Mesenchymal stem cell (in vitro differentiated cells and primary cell): ENCODE measurements at regions not wholly inside any gene's neighbourhood (a gene's known extent, or its start where the extent isn't known, plus 50 kb on each side); places are given as distances from the start of the nearest gene placed in this dataset.

Experiments
- DNase-seq: peaks from one replicate; pipeline ENCODE4 v3.0.0-alpha.2; 2013
- H2AFZ ChIP-seq: one replicate; pipeline ENCODE4 v1.6.1; 2013; ENCODE audit warnings: low read depth, mild to moderate bottlenecking, control low read depth, inconsistent platforms, low read length, moderate library complexity
- H2AK5ac ChIP-seq: 2 replicates; pipeline ENCODE4 v1.6.1; 2013; ENCODE audit warnings: low read length, moderate library complexity, mild to moderate bottlenecking, inconsistent platforms; ENCODE audit not compliant: severe bottlenecking
- H2BK120ac ChIP-seq: one replicate; pipeline ENCODE4 v1.6.1; 2013; ENCODE audit warnings: low read depth, mild to moderate bottlenecking, inconsistent platforms, low read length, moderate library complexity
- H2BK12ac ChIP-seq, 2 experiments: one replicate each; pipeline ENCODE4 v1.6.1; 2013; ENCODE audit warnings: inconsistent platforms in 2 of 2, low read length in 2 of 2, mild to moderate bottlenecking in 2 of 2, moderate library complexity in 2 of 2, control low read depth in 1 of 2
- H2BK15ac ChIP-seq: one replicate; pipeline ENCODE4 v1.6.1; 2013; ENCODE audit warnings: mild to moderate bottlenecking, low read depth, inconsistent platforms; ENCODE audit not compliant: poor library complexity, severe bottlenecking
- H2BK5ac ChIP-seq: 2 replicates; pipeline ENCODE4 v1.6.1; 2013; ENCODE audit warnings: low read depth, mild to moderate bottlenecking, low read length, control low read depth, inconsistent platforms; ENCODE audit not compliant: poor library complexity, severe bottlenecking
- H3K14ac ChIP-seq, 2 experiments: one replicate each; pipeline ENCODE4 v1.6.1; 2013; ENCODE audit warnings: inconsistent platforms in 2 of 2, low read length in 2 of 2, control low read depth in 1 of 2, mild to moderate bottlenecking in 1 of 2, moderate library complexity in 1 of 2
- H3K18ac ChIP-seq, 2 experiments: one replicate each; pipeline ENCODE4 v1.6.1; 2013; ENCODE audit warnings: inconsistent platforms in 2 of 2, low read length in 2 of 2, control low read depth in 1 of 2, low read depth in 1 of 2, mild to moderate bottlenecking in 1 of 2
- H3K23ac ChIP-seq, 2 experiments: one replicate each; pipeline ENCODE4 v1.6.1; 2013; ENCODE audit warnings: inconsistent platforms in 2 of 2, low read length in 2 of 2, mild to moderate bottlenecking in 2 of 2, moderate library complexity in 2 of 2, control low read depth in 1 of 2
- H3K27ac ChIP-seq: 2 replicates; pipeline ENCODE4 v1.5.1; 2013; ENCODE audit warnings: mild to moderate bottlenecking, moderate library complexity, low read length, control low read depth, inconsistent platforms; ENCODE audit not compliant: poor library complexity, severe bottlenecking
- H3K27me3 ChIP-seq, 2 experiments: 2 replicates each; pipeline versions ENCODE4 v1.6.1 to v1.7.0; 2013; ENCODE audit warnings: low read length in 2 of 2, mild to moderate bottlenecking in 2 of 2, moderate library complexity in 2 of 2, control low read depth in 1 of 2, inconsistent platforms in 1 of 2; ENCODE audit not compliant: control insufficient read depth in 1 of 2, insufficient read depth in 1 of 2
- H3K36me3 ChIP-seq, 2 experiments: 2 replicates each; pipeline versions ENCODE4 v1.6.1 to v1.7.0; 2013; ENCODE audit warnings: low read length in 2 of 2, control low read depth in 1 of 2, inconsistent platforms in 1 of 2, low read depth in 1 of 2, mild to moderate bottlenecking in 1 of 2; ENCODE audit not compliant: insufficient read depth in 2 of 2, control insufficient read depth in 1 of 2
- H3K4ac ChIP-seq, 2 experiments: one replicate each; pipeline ENCODE4 v1.6.1; 2013; ENCODE audit warnings: inconsistent platforms in 2 of 2, low read length in 2 of 2, mild to moderate bottlenecking in 2 of 2, moderate library complexity in 2 of 2, control low read depth in 1 of 2, low read depth in 1 of 2
- H3K4me1 ChIP-seq: 2 replicates; pipeline ENCODE4 v1.6.1; 2013; ENCODE audit warnings: low read depth, low read length, control low read depth; ENCODE audit not compliant: control insufficient read depth, insufficient read depth
- H3K4me2 ChIP-seq: 2 replicates; pipeline ENCODE4 v1.6.1; 2013; ENCODE audit warnings: low read length, mild to moderate bottlenecking, inconsistent platforms; ENCODE audit not compliant: poor library complexity, severe bottlenecking
- H3K4me3 ChIP-seq, 2 experiments: 2 replicates each; pipeline versions ENCODE4 v1.5.1 to v1.7.0; 2013; ENCODE audit warnings: low read length in 2 of 2, mild to moderate bottlenecking in 2 of 2, control low read depth in 1 of 2, low read depth in 1 of 2; ENCODE audit not compliant: insufficient read depth in 1 of 2
- H3K79me1 ChIP-seq: replicated peaks from 2 replicates; pipeline ENCODE4 v1.6.1; 2013; ENCODE audit warnings: mild to moderate bottlenecking, control low read depth, low read length, inconsistent platforms; ENCODE audit not compliant: poor library complexity, severe bottlenecking
- H3K9ac ChIP-seq: 2 replicates; pipeline ENCODE4 v1.7.0; 2013; ENCODE audit warnings: mild to moderate bottlenecking, low read length, moderate library complexity
- H3K9me3 ChIP-seq: 2 replicates; pipeline ENCODE4 v1.7.0; 2013; ENCODE audit warnings: mild to moderate bottlenecking, low read length; ENCODE audit not compliant: control insufficient read depth
- H4K8ac ChIP-seq: one replicate; pipeline ENCODE4 v1.6.1; 2013; ENCODE audit warnings: inconsistent platforms, mild to moderate bottlenecking, low read length, moderate library complexity
- H4K91ac ChIP-seq: one replicate; pipeline ENCODE4 v1.6.1; 2013; ENCODE audit warnings: mild to moderate bottlenecking, low read length, inconsistent platforms
- WGBS: methylation state at CpG from one replicate; pipeline ENCODE4 v1.1.7; 2013; ENCODE audit warnings: mixed read lengths; 5-methylcytosine and 5-hydroxymethylcytosine counted together

GRCh38 chr3:40689837-40690236, 165.1 kb downstream of the ZNF621 start:
- H4K8ac ChIP-seq, result no peak overlapping the region
- H3K27me3 ChIP-seq, result peaks cover 0 to 11% of the 10 kb centered on the region in 2 experiments
- no peak overlapping the region for H4K91ac ChIP-seq
- H2BK5ac ChIP-seq, result no peak overlapping the region
- no peak overlapping the region for H3K23ac ChIP-seq
- H3K4ac ChIP-seq, result no peak overlapping the region
- no peak overlapping the region for H3K4me2 ChIP-seq
- H3K4me3 ChIP-seq, result no peak overlapping the region
- H2AFZ ChIP-seq, result no peak overlapping the region
- no peak overlapping the region for H2BK12ac ChIP-seq
- H3K27ac ChIP-seq, result no peak overlapping the region
- H3K18ac ChIP-seq, result no peak overlapping the region
- H3K14ac ChIP-seq, result no peak overlapping the region
- H2BK15ac ChIP-seq, result no peak overlapping the region
- no peak for DNase-seq
- H3K9me3 ChIP-seq, result no peaks in the 10 kb centered on the region
- H3K36me3 ChIP-seq, result no peaks in the 10 kb centered on the region
- H3K79me1 ChIP-seq, result no peaks in the 10 kb centered on the region
- no peak overlapping the region for H3K9ac ChIP-seq
- WGBS, result no CpG with 5 or more reads among the region's 1 CpG
- H2BK120ac ChIP-seq, result no peak overlapping the region
- H3K4me1 ChIP-seq, result no peaks in the 10 kb centered on the region
- no peak overlapping the region for H2AK5ac ChIP-seq

GRCh38 chr3:40690749-40691451, 166.1 kb downstream of the ZNF621 start:
- Histone ChIP-seq H3K18ac (no peak overlapping the region), H2BK120ac (no peak overlapping the region), H2BK12ac (no peak overlapping the region), H4K91ac (no peak overlapping the region), H2BK5ac (no peak overlapping the region), H3K4me1 (no peaks in the 10 kb centered on the region), H3K36me3 (no peaks in the 10 kb centered on the region), H3K4me3 (no peak overlapping the region), H4K8ac (no peak overlapping the region), H3K9me3 (no peaks in the 10 kb centered on the region), H3K4me2 (no peak overlapping the region), H2AK5ac (no peak overlapping the region), H3K14ac (no peak overlapping the region), H3K27ac (no peak overlapping the region), H3K9ac (peak overlapping the region; percentile 32), H3K23ac (no peak overlapping the region), H3K27me3 (peaks cover 0 to 13% of the 10 kb centered on the region in 2 experiments), H3K79me1 (no peaks in the 10 kb centered on the region), H2BK15ac (no peak overlapping the region), H3K4ac (no peak overlapping the region), H2AFZ (no peak overlapping the region)
- no peak for DNase-seq
- WGBS, result 80% methylated on average over 5 of the region's 9 CpGs

GRCh38 chr3:40691452-40691861, 166.7 kb downstream of the ZNF621 start:
- DNase-seq, result no peak
- Histone ChIP-seq H2BK5ac (no peak overlapping the region), H3K9ac (no peak overlapping the region), H3K4me2 (no peak overlapping the region), H3K18ac (no peak overlapping the region), H2BK120ac (no peak overlapping the region), H3K4me1 (no peaks in the 10 kb centered on the region), H2BK12ac (no peak overlapping the region), H2AK5ac (no peak overlapping the region), H4K91ac (no peak overlapping the region), H3K14ac (no peak overlapping the region), H3K23ac (no peak overlapping the region), H4K8ac (no peak overlapping the region), H3K4me3 (no peak overlapping the region), H3K9me3 (no peaks in the 10 kb centered on the region), H3K27me3 (peaks cover 0 to 16% of the 10 kb centered on the region in 2 experiments), H2BK15ac (no peak overlapping the region), H3K27ac (no peak overlapping the region), H2AFZ (no peak overlapping the region), H3K79me1 (no peaks in the 10 kb centered on the region), H3K36me3 (no peaks in the 10 kb centered on the region), H3K4ac (no peak overlapping the region)
- WGBS, result 80% methylated on average over 4 of the region's 4 CpGs

- H2BK5ac ChIP-seq, result no peak overlapping the region
- no peak overlapping the region for H3K4me2 ChIP-seq
- no peak overlapping the region for H4K91ac ChIP-seq
- no peaks in the 10 kb centered on the region for H3K36me3 ChIP-seq
- H2BK120ac ChIP-seq, result no peak overlapping the region
- H3K79me1 ChIP-seq, result no peaks in the 10 kb centered on the region
- H3K14ac ChIP-seq, result no peak overlapping the region
- no peak overlapping the region for H3K9ac ChIP-seq
- no peak overlapping the region for H3K27ac ChIP-seq
- H3K4ac ChIP-seq, result no peak overlapping the region
- no peak overlapping the region for H4K8ac ChIP-seq
- no peaks in the 10 kb centered on the region for H3K4me1 ChIP-seq
- no peak overlapping the region for H2BK12ac ChIP-seq
- H2AK5ac ChIP-seq, result no peak overlapping the region
- H2AFZ ChIP-seq, result no peak overlapping the region
- H3K4me3 ChIP-seq, result no peak overlapping the region
- H3K27me3 ChIP-seq, result peaks cover 0 to 24% of the 10 kb centered on the region in 2 experiments
- no peak for DNase-seq
- H3K9me3 ChIP-seq, result no peaks in the 10 kb centered on the region
- H3K18ac ChIP-seq, result no peak overlapping the region
- 67% methylated on average over 2 of the region's 2 CpGs for WGBS
- H3K23ac ChIP-seq, result no peak overlapping the region
- no peak overlapping the region for H2BK15ac ChIP-seq
Observed at GRCh38 chr3:40695848-40696247, 171.1 kb downstream of the ZNF621 start.
